GM19467 (cell line): ENCODE measurements at regions not wholly inside any gene's neighbourhood (a gene's known extent, or its start where the extent isn't known, plus 50 kb on each side); places are given as distances from the start of the nearest gene placed in this dataset.

Experiments used
- ATAC-seq: cut with Tn5 transposase; IDR thresholded peaks from one replicate; pipeline ENCODE4 v1.9.1; 2021; ENCODE audit warnings: mild to moderate bottlenecking, moderate library complexity; ENCODE audit not compliant: unreplicated experiment

DNA sequence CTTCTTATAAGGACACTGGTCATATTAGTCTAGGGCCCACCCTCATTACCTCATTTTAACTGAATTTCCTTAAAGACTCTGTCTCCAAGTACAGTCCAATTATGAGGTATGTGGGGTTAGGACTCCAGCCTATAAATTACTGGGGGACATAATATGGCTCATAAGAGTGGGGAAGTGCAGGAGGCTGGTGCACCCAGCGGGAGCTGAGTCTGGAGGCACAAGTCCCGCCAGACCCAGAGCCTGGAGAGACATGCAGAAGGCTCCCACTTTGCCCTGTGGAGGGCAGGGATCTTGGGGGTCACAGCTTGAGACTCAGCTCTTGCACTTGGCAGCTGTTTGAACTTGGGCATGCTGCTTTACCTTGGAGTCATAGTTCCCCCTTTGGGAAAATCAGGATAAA lies 250.4 kb downstream of the RHOU start:
- ATAC-seq, result no peak

DNA sequence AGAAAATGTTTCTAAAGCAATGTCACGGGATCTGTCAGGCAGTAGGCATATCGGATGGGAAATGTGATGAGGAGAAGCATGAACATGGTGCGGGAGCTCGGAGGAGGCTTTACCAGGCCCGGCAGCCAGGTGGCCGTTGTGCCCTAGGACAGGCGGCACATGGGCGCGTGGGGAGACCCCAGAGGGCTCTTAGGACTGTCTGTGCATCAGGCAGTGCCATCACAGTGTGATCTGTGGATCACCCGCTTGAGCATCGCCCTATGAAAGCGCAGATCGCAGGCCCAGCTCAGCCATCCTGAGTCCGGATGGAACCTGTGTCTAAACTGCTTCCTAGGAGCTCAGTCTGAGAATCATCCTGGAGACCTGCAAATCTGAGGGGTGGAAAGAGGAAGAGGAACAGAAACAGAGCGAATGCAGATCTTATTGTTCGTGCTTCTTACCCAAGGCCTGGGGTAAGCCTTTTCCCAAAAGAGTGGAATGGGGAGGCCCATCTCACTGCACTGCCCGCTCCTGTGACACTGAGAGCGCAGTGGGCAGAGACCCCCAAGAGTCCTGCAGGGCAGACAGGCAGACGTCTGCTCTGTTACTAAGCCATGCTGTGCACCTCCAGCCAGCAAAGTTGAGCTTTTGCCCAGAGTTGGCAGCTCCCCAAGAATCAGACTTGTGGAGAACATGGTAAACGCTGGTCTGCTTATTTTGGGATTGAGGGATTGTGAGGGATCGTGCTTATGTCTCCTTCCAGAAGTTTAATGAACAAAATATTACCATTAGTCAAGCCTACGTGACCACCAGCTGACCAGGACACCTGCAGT lies 251.0 kb downstream of the RHOU start:
- no peak for ATAC-seq

DNA sequence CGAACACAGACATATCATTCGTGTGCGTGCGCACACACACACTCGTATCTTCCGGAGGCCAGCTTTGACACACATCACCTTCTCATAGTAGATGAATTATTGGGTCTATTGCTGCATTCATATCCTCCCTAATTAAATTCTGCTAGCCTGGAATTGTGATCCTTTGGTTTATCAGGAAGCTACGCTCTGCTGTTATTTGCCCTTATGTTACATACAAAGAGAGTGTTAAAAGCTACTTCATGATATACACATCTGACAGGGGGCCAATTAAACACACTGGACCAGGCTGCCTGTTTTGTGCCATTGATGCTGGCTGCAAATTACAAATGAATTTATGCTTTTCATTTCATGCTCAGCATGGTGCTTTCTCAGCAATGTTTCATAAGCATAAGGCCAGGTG lies 252.0 kb downstream of the RHOU start:
- ATAC-seq, result no peak

DNA sequence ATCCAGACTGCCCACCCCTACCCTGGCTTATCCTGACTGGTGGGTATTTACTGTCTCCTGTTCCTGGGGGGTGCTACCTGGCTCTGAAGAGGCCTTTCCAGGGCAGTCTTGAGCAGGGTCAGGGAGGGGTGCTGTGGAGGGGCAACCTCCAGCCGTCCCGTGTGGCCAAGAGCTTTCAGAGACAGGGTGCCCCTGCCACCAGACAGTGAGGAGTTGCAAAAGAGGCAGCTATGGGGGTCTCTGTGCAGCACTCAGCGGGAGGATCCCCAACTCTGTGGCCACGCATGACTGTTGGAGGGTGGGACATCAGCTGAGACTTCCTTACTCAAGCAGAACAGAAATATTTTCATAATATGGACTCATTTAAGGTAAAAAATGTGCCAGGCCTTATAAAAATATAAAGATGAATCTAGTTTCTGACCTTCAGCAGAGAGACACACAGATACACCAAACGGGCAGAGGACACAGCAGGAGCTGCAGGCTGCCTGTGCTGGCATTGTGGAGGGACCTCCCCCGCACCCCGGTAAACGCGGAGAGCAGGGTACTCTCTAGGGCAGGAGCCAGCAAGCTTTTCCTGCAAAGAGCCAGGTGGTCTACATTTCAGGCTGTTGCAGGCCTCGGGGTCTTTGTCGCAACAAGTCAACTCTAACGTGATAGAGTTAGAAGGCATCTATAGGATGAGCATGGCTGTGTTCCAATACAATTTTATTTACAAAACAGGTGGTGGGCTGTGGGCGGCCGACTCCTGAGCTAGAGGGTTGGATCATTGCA lies 252.6 kb downstream of the RHOU start:
- no peak for ATAC-seq

DNA sequence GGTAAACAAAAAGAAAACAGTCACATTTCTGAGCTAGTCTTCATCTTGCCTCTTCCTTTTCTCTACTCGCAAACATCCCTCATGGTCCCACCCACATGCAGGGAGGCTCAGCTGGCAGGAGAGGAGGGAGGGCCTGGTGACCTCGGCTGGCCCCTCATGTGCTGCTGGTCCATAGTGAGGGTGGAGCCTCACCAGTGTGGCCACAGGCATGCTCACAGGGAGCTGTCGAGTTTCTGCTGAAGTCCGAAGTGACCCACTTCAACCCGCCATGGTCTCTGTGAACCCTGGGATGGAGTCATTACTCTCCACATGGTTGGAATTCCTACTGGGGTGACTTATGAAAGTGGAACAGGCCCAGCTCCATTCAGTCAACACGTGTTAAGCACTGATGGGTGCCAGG lies 253.4 kb downstream of the RHOU start:
- ATAC-seq, result no peak

DNA sequence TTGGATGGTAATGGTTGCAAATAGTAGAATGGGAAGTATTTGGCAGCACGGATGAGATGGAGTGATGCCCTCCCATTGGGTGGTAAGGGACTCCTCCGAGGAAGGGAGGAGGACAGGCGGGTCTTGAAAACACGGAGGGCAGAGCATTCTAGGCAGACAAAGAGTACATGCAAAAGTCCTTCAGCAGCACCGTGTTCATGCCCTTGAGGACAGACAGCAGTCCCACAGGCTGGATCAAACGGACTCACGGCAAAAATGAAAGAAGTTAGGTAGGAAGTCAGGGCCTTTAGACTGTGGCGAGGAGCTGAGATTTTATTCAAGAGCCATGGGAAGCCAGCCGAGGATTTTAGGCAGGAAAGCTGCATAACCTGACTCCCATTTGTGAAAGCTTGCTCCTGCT lies 253.9 kb downstream of the RHOU start:
- ATAC-seq, result no peak

DNA sequence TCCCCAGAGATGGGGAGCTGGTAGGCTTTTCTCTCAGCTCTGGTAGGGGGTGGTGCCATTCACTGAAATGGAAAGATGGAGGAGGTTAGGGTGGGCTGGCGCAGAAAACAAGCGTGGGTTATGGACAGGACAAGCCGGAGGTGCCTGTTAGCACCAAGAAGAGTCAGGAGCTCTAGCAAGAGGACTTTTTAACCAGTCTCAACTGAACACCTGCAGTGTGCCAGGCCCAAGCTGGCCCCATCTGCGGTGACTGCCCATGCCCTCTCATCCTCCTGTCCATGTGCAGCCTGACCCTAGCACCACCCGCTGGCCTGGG lies 254.4 kb downstream of the RHOU start:
- ATAC-seq, result no peak

DNA sequence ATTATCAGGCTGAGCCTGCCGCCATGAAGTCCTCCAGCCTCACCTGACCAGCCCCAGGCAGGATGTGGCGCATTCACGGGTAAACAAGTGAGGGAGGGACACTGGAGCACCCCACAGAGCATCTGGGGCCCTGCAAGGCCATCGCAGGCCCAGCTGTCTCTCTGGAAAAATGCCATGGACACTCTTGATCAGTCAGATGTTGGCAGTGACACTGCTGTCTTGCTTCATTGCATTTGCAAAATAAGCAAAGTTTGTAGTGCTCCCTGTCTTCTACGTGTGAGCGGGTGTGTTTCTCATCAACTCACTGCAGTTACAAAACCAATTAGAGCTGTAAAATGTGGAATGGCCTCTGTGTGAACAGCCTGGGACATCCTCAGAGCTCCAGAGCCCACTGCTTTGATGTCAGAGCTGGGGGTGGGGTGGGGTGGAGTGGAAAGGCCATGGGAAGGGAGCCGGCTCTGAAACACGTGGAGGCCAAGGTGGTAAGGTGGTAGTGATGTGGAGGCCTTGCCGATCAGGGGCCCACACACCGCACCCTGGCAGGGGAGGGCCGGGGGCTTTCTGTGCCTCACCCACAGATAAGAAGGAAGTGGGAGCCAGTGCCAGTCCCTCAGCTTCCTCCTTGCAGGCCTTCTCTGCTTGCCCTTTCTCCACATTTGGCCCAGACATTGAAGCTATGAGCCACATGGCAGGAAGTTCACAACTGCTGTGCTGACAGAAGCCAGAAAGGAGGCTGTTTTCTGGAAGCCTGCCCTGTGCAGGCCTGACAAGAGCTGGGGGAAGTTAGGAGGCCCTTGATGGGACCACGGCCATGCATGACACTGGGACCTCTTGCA lies 254.9 kb downstream of the RHOU start:
- ATAC-seq, result no peak

DNA sequence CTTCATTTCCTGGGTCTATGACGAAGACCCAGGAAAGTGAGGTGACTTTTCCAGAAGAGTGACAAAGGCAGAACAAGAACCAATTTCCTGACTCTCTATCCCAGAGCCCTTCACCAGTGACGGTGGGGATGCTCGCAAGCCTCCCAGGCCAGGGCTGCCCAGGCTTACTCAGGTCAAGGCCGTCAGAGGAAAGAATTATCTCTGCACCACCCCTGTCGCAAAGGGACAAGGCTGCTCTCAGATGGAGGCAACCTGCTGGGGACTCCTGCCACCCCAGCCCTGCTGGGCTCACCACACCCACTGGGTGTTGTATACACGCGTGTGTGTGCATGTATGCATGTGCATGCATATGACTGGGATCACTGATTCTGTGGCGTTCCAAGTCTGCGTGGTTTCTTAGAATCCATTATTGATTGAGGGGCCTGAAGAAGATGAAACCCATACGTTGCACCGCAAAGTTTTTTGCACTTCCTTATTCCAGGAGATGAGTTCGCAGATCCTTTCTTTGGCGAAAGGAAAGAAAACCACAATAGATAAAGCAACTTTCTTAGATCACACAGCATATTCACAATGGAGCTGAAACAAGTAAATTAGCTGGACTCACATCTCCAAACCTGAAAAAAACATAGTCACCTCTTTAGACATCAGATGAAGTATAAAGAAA lies 255.8 kb downstream of the RHOU start:
- no peak for ATAC-seq

DNA sequence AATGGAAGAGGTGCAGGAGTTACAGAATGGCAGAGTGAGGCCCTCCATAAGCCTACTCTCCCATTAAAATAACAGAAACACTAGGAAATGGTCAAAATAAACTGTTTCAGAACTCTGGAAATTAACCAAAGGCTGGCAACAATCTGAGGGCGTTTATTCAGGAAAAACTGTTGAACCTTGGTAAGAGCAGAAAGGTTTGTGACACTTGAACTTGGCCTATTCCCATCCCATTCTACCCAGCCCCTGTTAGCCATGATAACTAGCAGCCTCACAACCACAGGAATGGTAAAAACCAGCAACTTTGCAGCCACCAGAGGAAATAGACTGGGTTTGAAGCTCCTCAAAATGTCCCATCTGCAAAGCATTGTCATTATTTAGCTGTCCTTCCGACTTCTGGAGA lies 256.8 kb downstream of the RHOU start:
- ATAC-seq, result no peak

DNA sequence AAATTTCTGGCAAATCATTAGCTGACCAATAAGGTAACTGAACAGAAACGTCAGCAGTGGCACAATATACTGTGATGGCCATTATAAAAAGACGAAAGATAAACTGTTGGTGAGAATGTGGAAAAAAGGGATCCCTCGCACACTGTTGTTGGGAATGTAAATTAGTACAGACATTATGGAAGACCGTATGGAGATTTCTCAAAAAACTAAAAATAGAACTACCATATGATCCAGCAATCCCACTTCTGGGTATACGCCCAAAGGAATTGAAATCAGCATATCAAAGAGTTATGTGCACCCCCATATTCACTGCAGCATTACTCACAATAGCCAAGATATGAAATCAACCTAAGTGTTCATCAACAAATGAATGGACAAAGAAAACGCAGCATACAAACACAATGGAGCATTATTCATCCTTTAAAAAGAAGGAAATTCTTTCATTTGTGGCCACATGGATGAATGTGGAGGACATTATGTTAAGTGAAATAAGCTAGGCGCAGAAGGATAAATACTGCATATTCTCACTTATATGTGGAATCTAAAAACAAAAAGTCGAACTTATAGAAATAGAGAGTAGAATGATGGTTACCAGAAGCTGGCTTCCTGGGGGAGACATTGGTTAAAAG lies 257.7 kb downstream of the RHOU start:
- no peak for ATAC-seq

DNA sequence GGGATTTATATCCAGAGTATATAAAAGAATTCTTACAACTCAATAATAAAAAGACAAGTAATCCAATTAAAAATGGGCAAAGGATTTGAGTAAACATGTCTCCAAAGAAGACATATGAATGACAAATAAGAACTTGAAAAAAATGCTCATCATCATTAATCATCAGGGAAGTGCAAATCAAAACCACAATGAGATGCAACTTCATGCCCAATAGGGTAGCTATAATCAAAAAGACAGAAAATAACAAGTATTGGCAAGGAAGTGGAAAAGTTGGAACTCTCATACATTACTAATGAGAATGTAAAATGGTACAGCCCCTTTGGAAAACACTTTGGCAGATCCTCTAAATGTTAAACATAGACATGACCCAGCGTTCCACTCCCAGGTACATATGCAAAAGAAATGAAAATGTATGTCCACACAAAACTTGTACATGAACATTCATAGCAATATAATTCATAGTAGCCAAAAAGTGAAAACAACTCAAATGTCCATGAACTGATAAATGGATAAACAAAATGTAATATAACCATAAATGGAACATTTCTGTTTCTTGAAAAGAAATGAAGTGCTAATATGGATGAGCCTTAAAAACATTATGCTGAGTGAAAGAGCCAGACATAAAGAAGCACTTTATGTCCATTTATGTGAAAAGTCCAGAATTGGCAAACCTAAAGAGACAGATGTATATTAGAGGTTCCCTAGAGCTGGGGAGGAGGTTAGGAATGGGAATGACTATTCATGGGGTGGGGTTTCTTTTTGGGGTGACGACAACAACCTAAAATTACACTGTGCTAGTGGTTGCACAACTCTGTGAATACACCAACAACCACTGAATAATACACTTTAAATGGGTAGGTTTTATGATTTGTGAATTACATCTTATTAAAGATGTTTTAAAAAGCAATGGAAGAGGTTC lies 259.7 kb downstream of the RHOU start:
- ATAC-seq, result no peak

DNA sequence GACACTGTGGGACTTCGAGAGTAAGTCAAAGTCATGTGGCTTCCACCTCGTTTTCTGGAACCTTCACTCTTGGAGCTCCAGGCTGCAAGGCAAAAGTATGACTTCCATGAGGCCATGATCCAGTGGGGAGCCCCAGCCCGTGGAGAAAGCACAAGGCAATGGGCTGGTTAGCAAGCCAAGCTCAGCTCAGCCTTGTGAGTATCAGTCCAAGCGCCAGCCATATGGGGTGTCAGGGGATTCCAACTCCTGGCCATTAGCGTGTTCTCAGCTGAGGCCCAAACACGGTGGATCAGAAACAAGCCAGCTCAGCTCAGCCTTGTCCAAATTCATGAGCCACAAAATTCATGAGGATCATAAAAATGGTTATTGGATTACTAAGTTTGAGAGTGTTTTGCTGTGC lies 261.0 kb downstream of the RHOU start:
- ATAC-seq, result no peak

DNA sequence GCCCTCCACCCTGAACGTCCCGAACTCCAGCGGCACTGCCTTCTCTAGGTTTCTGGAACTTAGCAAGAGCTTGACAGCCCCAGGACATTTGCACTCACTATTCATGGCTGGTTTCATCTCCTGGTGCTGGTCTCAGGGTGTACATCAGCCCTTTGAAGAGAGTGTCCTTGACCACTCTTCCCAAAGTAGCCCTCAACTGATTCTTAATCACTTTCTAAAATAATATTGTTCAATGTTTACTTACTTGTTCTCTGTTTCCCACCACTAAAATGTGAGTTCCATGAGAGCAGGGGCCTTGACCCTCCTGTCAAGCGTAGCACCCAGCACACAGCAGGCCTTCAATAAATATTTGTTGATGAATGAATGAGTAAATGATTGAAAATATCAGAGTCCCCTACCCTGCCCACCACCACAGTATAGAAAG lies 262.5 kb downstream of the RHOU start:
- no peak for ATAC-seq

DNA sequence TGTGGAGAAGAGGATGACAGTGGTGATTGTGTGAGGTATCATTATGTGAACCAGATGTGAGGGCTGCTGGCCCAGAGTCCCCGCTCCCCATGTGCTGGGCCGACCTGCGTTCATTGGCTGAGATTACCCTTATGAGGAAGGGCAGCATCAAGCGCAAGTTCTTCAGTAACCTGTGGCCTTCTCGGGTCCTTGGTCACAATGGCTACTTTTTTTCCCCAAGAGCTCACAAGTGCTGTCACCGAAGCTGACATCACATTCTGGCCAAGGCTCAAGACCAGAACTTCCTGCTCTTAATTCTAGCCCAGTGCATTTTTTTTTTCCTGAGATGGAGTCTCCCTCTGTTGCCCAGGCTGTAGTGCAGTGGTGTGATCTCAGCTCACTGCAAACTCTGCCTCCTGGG lies 262.9 kb downstream of the RHOU start:
- ATAC-seq, result no peak

DNA sequence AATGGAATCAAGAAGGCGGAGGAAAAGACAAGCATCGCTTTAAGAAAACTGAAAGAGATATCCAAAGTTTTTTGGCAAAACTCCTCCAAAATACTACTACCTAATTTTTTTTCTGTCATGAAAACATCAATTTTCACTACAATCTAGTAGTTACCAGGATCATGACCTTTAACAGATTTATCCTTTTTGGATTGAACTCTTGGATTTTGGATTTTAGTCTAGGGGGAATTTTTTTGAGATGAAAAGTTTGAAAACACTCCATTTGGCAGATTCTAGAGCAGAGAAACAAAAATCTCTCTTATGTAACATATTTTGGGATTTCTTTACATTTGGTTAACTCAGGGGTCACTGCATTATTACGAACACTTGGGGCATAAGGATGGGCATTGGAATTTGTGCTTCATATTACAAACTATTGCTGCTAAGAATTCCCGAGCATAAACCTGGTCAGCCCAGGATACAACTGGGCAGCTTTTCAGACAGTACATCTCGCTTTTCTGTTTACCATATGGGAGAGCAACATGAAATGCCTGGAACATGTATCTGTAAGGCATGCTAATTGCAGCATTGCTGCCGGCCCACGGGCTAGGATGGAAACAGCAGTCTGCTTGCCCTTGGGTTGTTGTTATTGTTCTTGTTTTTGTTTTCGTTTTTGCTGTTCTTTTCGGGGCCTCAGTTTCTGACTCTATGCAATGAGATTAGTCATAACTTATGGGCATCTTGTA lies 264.3 kb downstream of the RHOU start:
- no peak for ATAC-seq

DNA sequence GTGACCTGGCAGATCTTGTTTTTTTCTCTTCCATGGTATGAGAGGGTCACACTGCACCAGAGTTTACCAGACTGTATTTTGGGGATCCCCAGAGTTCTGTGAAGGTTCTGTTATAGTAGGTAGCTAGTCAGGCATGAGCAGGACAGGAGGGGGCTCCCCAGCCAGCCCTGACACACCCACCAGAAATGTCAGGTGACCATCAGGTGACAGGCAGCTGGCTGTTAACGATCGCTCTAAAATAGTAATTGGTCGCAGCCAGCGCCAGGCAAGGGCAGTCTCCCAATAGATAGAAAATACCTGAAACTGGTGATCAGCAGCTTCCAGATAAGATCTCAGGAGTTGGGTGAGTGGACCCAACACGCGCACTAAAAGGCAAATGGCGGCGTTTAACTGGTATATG lies 264.9 kb downstream of the RHOU start:
- no peak for ATAC-seq

DNA sequence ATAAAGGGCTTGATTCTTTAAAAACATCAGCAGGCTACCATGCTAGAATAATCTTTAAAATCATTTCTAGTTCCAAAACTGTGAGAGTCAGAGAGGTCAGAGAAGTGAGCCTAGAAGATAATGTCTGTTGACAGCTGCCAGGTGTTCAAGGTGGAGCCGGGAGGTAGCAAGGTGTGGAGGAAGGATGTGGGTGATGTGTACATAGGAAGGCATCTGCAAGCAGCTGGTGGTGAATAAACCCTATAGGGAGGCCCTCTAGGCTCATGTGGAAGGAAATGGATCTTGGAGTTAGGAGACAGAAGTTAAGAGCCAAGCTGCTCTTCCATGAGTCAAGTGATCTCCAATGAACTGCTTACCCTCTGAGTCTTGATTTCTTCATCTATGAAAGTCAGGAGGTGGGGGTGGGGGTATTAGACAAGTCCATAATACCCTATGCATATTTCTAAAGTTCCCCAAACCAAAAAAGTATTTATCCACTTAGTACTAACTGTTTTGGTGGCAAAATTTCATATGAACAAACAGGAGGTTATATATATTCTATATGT lies 266.3 kb downstream of the RHOU start:
- ATAC-seq, result no peak

DNA sequence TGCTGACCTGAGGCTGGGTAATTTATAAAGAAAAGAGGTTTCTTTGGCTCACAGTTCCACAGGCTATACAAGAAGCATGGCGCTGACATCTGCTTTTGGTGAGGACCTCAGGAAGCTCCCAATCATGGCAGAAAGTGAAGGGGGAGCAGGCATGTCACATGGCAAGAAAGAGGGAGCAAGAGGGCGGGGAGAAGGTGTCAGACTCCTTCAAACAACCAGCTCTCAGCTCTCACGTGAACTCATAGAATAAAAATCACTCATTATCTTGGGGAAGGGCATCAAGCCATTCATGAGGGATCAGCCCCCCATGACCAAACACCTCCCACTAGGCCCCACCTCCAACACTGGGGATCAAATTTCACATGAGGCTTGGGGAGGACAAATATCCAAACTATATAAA lies 266.8 kb downstream of the RHOU start:
- ATAC-seq, result no peak
